RWPE1 (cell line): ENCODE measurements at regions not wholly inside any gene's neighbourhood (a gene's known extent, or its start where the extent isn't known, plus 50 kb on each side); places are given as distances from the start of the nearest gene placed in this dataset.

ENCODE experiments used
- CTCF ChIA-PET: fragments of 350-600 bp; sonication (Branson Sonifier 250); formaldehyde crosslinking; extraction: SDS; loops from one replicate; lab custom pipeline; 2021; lab: Yijun Ruan, JAX
- POLR2A ChIA-PET: fragments of 400-600 bp; formaldehyde crosslinking; extraction: SDS; loops from one replicate; lab custom pipeline; 2020; ENCODE audit warnings: antibody characterized with exemption; ENCODE audit not compliant: low non-redundant PET; lab: Yijun Ruan, JAX
- DNase-seq: peaks from one replicate; pipeline ENCODE4 v3.0.0; 2012; ENCODE audit warnings: low spot score
- H3K27ac ChIP-seq: fragments of 450-650 bp; 2 replicates; pipeline ENCODE4 v1.5.1; 2017
- TF ChIP-seq, protein P1 (sequence below): fragments of 450-650 bp; conservative IDR thresholded peaks from 2 replicates; pipeline ENCODE4 v1.5.1; 2017; ENCODE audit warnings: low read depth, mild to moderate bottlenecking

DNA sequence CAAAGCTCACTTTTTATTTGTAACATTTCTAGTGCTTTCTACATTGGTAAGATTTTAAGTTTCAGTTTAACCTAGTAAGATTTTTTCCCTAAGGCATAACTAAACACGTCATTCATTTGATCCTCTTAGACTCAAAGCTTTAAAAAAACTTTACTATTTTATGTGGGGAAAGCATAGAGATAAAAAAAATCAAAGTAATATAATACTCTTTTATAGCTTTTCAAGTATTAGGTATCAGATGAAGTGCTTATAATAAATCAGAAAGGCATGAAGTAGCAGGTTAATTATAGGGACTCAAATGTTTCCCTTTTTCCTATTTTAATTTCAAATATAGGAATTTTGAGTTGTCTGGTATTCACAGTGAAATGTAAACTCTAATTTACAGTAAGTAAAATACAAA, 68.0 kb upstream of the POU5F2 start:
- POLR2A ChIA-PET: no interaction called here
- TF ChIP-seq, protein P1, sequence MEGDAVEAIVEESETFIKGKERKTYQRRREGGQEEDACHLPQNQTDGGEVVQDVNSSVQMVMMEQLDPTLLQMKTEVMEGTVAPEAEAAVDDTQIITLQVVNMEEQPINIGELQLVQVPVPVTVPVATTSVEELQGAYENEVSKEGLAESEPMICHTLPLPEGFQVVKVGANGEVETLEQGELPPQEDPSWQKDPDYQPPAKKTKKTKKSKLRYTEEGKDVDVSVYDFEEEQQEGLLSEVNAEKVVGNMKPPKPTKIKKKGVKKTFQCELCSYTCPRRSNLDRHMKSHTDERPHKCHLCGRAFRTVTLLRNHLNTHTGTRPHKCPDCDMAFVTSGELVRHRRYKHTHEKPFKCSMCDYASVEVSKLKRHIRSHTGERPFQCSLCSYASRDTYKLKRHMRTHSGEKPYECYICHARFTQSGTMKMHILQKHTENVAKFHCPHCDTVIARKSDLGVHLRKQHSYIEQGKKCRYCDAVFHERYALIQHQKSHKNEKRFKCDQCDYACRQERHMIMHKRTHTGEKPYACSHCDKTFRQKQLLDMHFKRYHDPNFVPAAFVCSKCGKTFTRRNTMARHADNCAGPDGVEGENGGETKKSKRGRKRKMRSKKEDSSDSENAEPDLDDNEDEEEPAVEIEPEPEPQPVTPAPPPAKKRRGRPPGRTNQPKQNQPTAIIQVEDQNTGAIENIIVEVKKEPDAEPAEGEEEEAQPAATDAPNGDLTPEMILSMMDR: no peak
- DNase-seq: no peak
- H3K27ac ChIP-seq: no peak overlapping the region
- CTCF ChIA-PET: no interaction called here

DNA sequence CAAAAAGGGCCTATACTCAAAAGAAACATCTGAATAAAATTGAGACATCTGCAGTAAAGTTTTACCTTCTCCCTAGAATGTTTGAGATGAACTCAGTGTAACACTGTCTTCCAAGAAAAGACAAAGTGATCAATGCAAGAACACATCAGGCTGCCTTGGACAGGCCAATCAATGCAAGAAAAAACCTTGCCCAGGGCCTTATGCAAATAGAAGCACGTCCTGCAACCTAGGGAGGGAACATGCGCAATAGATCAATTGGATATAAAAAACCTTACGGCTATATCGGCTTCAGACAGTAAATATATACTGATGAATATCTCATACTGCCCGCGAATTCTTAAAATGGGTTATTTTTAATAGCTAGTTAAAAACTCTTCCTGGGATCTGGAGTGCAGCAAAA, 66.4 kb upstream of the POU5F2 start:
- H3K27ac ChIP-seq: no peak overlapping the region
- TF ChIP-seq, protein P1: no peak
- CTCF ChIA-PET: no interaction called here
- POLR2A ChIA-PET: no interaction called here
- DNase-seq: no peak

DNA sequence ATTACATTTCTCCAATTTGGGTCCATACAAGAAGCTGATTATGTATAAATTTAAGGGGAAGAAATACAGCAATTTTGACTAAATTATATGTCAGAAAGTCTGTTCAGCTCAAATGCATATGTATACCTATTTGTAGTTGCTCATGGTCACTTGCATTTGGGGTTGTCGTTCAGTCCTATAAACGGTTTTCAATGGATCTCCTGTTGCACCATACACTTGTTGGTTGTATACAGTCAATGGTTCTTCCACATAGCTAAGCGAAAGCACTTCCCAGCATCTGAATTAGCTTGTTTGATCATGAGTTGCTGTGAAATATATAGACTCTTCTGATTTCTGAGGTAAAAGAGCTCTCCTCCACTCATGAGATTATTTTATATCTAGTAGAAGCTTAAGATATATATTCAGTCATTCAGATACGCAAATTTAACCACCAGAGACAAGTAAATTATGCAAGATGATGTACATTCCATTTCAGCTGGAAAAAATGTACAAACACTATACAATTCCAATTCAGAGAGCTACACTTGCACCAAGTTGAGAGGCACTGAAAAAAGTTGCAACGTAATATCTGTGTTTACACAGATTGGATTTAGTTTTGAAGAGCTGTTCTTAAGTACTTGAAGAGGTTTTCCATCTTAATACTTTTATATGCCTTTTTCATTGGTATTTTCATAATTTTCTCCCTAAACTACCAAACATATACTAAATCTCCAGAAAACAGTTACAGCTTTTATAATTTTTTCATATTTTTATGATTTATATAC, 64.4 kb upstream of the POU5F2 start:
- DNase-seq: no peak
- no peak overlapping the region for H3K27ac ChIP-seq
- CTCF ChIA-PET: no interaction called here
- TF ChIP-seq, protein P1: no peak
- POLR2A ChIA-PET: interaction anchor here (0.6 kb wide), 1 partner anchor 23 kb away, joined by 3 read pairs; no protein-coding TSS in a partner anchor

DNA sequence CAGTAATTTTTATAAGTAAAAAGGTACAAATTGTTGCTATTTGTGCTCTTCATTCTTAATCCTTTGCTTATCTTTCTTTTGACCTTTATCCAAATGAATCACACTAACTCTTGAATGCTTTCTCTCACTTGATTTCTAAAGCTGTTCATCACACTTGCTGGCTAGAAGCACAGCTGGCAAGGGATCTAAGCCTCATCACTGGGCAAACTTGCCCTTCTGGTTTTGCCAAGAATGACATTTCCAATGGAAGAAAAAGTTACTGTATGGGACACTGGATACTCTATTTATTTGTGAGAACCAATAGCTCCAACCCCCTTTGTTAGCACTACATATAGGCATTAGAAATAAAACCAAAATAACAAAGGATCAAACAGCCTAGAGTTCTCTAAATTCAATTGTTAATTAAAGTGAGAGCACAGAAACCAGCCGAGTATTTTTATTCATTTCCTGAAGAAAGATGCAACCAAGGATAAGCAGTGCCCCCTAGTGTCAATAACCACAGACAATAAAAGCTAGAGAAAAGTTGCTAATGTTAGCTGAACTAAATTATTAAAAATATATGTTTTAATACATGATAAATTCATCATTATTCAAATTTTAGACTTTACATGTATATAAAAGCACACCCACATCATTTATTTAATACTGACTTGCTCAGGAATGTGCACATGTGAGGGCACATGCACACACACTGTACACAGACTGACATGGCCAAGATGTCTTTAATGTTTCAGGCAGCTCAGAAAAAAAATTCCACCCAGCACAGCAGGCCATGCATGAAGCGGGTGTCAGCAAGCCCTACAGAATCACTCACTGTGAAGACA, 59.8 kb upstream of the POU5F2 start:
- no peak overlapping the region for H3K27ac ChIP-seq
- DNase-seq: peak; percentile 37
- TF ChIP-seq, protein P1: peak; percentile 81
- POLR2A ChIA-PET: no interaction called here
- CTCF ChIA-PET: interaction anchor here (0.5 to 1.4 kb wide), 25 partner anchors 14 to 1219 kb away, joined by 3 to 10 read pairs (median 3); partner anchors contain the start of gene NR2F1-AS1

DNA sequence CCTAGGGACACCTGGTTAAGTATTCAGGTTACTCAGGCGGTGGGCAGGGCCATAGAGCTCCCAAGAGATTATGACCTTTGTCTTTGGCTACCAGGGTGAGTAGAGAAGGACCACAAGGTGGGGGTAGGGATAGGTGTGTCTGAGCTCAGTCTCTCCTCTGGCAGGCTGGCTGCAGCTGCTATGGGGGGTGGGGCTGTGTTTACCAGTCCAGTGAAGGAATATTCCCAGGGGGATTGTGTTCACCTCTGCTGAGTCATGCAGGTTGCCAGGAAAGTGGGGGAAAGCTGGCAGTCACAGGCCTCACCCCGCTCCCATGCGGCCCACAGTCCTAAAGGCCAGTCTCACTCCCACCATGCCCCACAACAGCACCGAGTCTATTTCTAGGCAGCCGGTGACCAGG, 53.6 kb upstream of the POU5F2 start:
- H3K27ac ChIP-seq: no peak overlapping the region
- CTCF ChIA-PET: no interaction called here
- DNase-seq: no peak
- TF ChIP-seq, protein P1: no peak
- POLR2A ChIA-PET: no interaction called here

DNA sequence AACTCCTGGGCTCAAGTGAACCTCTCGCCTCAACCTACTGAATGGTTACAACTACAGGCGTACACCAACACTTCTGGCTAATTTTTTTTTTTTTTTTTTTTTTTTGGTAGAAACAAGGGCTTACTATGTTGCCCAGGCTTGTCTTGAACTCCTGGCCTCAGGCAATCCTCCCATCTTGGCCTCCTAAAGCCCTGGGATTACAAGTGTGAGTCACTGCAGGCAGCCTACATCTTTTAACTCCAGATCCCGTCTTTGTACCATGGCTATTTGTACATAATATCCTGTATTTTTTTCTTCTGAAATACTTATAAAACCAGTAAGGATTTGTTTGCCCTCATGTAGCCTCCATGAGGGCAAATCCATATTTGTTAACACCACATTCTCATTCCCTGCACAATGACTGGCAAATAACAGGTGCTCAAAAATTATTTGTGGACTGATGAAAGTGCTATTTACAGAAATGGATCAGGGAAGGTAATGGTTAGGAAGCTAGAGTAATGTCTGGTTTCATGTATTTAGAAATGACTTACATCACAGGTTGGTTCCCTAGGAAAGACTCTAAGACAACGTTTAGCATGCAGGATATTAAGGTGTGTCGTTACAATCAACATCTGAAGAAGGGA, 51.9 kb upstream of the POU5F2 start:
- ChIA-PET POLR2A (no interaction called here), CTCF (no interaction called here)
- DNase-seq: no peak
- TF ChIP-seq, protein P1: no peak
- no peak overlapping the region for H3K27ac ChIP-seq
